HG02759 (cell line): ENCODE measurements at regions not wholly inside any gene's neighbourhood (a gene's known extent, or its start where the extent isn't known, plus 50 kb on each side); places are given as distances from the start of the nearest gene placed in this dataset.
"Not testable (repeated sequence)": the region's sequence is repeated elsewhere in the genome, so short reads cannot be mapped to it uniquely, and the experiment has no call there.

Source experiments
- ATAC-seq: cut with Tn5 transposase; IDR thresholded peaks from one replicate; pipeline ENCODE4 v1.9.1; 2021; ENCODE audit warnings: mild to moderate bottlenecking, moderate library complexity; ENCODE audit not compliant: unreplicated experiment

DNA sequence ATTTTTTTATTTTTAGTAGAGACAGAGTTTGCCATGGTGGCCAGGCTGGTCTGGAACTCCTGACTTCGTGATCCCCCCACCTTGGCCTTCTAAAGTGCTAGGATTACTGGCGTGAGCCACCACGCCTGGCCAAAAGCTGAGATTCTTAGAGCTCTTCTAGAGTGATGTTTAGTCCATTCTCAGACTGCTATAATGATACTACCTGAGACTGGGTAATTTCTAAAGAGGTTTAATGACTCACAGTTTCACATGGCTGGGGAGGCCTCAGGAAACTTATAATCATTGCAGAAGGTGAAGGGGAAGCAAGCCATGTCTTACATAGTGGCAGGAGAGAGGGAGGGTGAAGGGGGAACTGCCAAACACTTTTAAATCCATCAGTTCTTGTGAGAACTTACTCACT is 1804.9 kb upstream of the LRRTM1 start:
- no peak for ATAC-seq

DNA sequence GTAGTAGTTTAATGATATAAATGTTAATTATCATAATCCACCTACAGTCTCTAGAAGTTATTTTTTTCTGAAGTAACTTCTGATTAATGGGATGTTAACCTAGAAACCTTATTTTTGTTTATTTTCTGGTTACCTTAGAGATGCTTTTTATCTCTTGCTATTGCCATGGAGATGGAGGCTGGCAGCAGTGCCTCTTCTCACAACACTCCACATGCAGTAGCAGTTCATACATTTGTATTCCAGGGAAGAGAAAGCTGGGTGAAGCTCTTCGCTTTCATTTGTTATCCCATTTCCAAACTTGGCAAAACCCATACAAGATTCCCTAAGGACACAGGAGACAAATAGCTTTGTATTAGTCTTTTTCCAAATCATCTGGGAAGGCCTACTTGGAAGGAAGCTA is 1794.1 kb upstream of the LRRTM1 start:
- no peak for ATAC-seq

DNA sequence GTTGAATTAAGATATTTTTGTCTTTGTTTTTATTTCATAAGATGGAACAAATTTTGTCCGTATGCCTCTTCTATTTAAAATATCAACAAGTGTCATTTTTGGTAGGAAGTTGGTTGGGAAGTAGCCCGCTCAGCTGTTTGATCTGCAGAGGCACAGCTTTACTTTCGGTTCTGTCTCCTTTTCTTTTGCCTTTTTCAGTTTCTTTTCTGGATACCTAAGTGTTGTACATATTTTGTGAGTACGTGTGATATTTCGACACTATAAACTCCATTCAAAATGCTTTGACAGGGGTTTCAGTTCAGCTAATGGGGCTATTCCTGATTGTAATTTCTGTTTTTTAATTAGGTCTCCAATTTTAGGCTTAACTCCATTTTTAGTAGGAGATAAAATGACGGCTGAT is 1785.0 kb upstream of the LRRTM1 start:
- ATAC-seq: no peak

- no peak for ATAC-seq
Measured at GRCh38 chr2:82084679-82085392, 1780.3 kb upstream of the LRRTM1 start.

GRCh38 chr2:82075875-82076274 is 1771.3 kb upstream of the LRRTM1 start:
- ATAC-seq: no peak

GRCh38 chr2:82062463-82062862 is 1757.9 kb upstream of the LRRTM1 start:
- ATAC-seq: no peak

GRCh38 chr2:82055846-82056245 is 1751.3 kb upstream of the LRRTM1 start:
- ATAC-seq: no peak

DNA sequence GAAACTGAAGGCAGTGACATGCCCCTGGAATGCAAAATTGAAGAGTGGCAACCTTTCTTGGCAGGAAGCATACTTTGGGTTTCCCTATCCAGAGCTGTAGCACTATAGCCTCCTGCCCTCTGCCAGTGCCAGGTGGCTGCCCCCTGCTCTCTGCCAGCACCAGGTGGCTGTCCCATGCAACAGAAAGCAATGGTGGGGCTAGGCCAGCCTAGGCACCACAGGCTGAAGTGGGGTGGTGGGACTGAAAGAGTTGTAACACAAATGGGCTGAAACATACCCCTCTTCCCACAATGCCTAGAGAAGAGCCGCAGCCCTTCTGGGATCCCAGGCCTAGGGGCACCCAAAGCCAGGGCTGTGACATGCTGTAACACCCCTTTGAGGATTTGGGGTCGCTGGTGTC is 1739.3 kb upstream of the LRRTM1 start:
- ATAC-seq: no peak

DNA sequence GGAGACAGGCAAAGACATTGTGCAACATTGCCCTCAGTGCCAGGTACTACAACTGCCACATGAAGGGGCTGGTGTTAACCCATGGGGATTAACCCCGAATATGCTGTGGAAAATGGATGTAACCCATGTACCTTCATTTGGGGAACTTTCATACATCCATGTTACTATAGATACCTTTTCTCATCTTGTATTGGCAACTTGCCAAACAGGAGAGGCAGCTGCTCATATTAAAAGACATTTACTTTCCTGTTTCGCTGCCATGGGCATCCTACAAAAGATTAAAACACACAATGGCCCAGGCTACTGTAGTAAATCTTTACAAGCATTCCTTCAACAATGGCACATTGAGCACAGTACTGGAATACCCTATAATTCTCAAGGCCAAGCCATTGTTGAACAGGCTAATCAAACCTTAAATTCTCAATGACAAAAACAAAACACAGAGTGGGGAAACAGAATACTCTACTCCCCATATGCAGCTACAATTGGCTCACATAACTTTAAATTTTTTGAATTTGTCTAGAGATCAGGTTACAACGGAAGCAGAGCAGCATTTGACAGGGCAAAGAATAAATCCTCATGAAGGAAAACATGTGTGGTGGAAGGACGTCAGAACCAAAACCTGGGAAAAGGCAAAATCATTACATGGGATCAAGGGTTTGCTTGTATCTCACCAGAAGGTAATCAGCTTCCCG is 1723.5 kb upstream of the LRRTM1 start:
- ATAC-seq: no peak

- ATAC-seq: no peak
Measured at GRCh38 chr2:82023710-82024109, 1719.2 kb upstream of the LRRTM1 start.

DNA sequence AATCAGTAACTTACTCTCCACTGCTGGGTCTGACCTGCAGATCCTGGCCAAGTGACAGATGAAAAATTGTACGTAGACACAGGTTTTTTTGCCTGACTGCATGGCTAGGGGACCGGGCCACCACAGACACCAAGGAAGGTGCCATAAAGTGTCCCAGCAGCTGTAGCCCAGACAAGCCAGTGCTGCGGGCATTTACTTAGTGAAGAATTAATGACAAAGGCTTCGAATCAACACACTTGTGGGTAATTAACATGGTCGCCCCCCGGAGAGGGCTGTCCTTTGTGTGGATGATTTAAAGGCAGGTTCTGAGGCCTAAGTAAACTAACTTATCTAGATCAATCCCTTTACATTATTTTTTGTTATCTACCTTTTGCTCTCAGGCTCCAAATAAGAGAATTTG is 1709.1 kb upstream of the LRRTM1 start:
- no peak for ATAC-seq

- no peak for ATAC-seq
Measured at GRCh38 chr2:82007071-82007664, 1702.6 kb upstream of the LRRTM1 start.

GRCh38 chr2:82005889-82006288 is 1701.3 kb upstream of the LRRTM1 start:
- not testable (repeated sequence) for ATAC-seq

DNA sequence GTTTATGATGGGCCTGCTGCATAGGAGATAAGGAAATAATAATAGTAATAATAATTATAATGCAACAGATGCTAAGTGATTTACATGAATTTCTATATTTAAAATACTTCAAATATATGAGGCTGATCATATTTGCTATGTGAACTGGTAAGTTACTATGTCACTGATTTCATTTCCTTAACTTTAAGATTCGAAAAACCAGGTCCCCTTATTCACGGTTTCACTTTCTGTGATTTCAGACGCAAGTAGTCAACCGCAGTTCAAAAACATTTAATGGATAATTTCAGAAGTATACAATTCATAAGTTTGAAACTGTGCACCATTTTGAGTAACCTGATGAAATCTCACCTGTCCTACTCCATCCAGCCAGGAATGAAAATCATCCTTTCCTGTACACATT is 1697.1 kb upstream of the LRRTM1 start:
- ATAC-seq: no peak

DNA sequence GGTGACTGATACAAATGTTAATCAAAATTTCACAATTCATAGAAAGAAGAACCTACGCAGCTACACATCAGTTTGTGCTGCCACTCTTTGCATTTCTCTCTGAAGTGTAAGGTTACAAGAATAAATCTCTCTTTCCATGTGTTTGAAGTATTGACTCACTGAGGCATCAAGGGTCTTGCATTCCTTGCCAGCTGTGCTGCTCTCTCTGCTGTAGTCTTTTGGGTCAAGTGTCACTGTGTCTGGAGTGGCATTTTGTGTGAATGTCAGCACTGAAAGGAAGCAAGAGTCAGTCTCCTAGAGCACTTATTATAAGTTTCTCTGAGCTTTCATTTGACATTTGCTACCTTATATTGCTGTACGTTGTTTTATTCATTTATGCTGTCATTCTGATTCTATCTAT is 1696.1 kb upstream of the LRRTM1 start:
- no peak for ATAC-seq

DNA sequence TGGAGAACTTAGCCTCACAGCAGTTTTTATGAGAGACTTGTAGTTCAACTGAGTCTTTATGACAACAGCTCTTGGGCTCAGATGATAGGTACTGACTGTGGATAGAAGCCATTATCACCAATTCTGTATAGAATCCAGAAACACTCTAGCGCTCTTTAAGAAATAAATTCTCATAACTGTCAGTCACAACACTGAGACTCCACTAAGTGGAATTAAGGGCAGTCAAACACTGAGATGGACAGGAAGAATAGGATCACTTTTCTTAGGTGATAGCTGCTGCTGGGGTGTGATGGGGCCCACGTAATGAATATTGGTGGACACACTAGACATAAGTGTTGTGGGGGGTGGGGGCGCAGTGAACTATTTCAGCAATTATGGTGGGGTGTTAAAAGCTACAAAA is 1691.8 kb upstream of the LRRTM1 start:
- ATAC-seq: no peak

DNA sequence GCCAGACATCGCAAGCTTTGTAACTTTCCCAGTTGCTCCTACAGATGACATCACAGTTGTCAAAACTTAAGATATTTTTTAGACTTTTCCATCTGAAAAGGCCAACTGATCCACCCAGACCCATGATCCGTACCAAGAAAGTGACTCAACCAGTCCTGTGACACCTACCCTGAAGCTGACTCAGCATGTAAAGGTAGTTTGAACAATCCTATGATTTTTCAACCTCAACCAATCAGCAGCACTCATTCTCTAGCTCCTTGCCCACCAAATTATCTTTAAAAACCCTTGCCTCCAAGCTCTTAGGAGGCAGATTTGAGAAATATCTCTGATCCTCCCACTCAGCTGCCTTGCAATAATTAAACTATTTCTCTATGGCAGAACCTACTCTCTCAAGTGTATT is 1686.7 kb upstream of the LRRTM1 start:
- no peak for ATAC-seq

DNA sequence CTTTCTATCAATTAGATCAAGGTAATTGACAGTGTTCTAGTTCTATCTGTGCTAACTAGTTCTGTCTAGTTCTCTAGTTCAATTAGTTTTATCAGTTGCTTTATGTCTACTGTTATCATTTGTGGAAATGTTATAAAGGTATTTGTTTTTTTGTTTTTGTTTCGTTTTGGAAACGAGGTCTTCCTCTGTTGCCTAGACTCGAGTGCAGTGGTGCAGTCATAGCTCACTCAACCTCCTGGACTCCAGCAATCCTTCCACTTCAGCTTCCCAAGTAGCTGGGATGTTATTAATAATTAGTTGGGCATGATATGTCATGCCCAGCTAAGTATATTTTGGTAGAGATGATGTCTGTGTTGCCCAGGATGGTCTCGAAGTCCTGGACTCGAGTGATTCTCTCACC is 1682.8 kb upstream of the LRRTM1 start:
- no peak for ATAC-seq

DNA sequence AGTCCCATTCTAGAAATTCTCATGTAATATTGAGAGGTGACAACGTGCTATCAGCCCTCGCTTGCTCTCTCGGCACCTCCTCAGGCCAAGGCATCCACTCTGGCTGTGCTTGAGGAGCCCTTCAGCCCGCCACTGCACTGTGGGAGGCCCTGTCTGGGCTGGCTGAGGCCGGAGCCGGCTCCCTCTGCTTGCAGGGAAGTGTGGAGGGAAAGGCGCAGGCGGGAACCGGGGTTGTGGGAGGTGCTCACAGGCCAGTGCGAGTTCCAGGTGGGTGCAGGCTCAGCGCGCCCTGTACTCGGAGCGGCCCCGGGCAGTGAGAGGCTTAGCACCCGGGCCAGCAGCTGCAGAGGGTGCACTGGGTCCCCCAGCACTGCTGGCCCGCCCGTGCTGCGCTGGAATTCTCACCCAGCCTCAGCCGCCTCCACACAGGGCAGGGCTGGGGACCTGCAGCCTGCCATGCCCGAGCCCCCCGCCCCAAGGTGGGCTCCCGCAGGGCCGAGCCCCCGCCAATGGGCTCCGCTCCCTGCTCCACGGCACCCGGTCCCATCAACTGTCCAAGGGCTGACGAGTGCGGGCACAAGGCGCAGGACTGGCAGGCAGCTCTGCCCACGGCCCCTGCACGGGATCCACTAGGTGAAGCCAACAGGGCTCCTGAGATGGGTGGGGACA is 1680.6 kb upstream of the LRRTM1 start:
- no peak for ATAC-seq

- no peak for ATAC-seq
Measured at GRCh38 chr2:81981585-81981984, 1677.0 kb upstream of the LRRTM1 start.

- no peak for ATAC-seq
Measured at GRCh38 chr2:81979086-81979485, 1674.5 kb upstream of the LRRTM1 start.

GRCh38 chr2:81976998-81977397 is 1672.4 kb upstream of the LRRTM1 start:
- ATAC-seq: no peak
